GM11168 (cell line): ENCODE measurements at regions not wholly inside any gene's neighbourhood (a gene's known extent, or its start where the extent isn't known, plus 50 kb on each side); places are given as distances from the start of the nearest gene placed in this dataset.

Source experiments
- in situ Hi-C: fragments of 300-500 bp; cut with MboI; formaldehyde crosslinking; loops from one replicate; pipeline ENCODE4 v1.12.0; 2022; ENCODE audit warnings: low sequenced_read_pairs; ENCODE audit not compliant: unreplicated experiment

GRCh38 chr9:1457460-1457859 is 407.3 kb downstream of the DMRT2 start:
- in situ Hi-C loops = loop anchor here (10.0 to 25.0 kb wide), 2 partner anchors 147 to 380 kb away; no protein-coding TSS in a partner anchor

GRCh38 chr9:1458503-1458902 is 408.3 kb downstream of the DMRT2 start:
- in situ Hi-C loops = loop anchor here (10.0 to 25.0 kb wide), 2 partner anchors 146 to 379 kb away; no protein-coding TSS in a partner anchor

GRCh38 chr9:1460143-1460769 is 410.1 kb downstream of the DMRT2 start:
- in situ Hi-C loops = loop anchor here (25.0 kb wide), 1 partner anchor 377 kb away; no protein-coding TSS in a partner anchor

GRCh38 chr9:1461812-1462211 is 411.7 kb downstream of the DMRT2 start:
- in situ Hi-C loops = loop anchor here (25.0 kb wide), 1 partner anchor 375 kb away; no protein-coding TSS in a partner anchor

GRCh38 chr9:1462626-1463308 is 412.6 kb downstream of the DMRT2 start:
- in situ Hi-C loops = loop anchor here (25.0 kb wide), 1 partner anchor 375 kb away; no protein-coding TSS in a partner anchor

GRCh38 chr9:1469996-1470395 is 419.8 kb downstream of the DMRT2 start:
- in situ Hi-C loops = loop anchor here (25.0 kb wide), 1 partner anchor 367 kb away; no protein-coding TSS in a partner anchor

GRCh38 chr9:1473956-1474634 is 423.9 kb downstream of the DMRT2 start:
- in situ Hi-C loops = loop anchor here (25.0 kb wide), 1 partner anchor 363 kb away; no protein-coding TSS in a partner anchor

- in situ Hi-C loops = loop anchor here (25.0 kb wide), 1 partner anchor 363 kb away; no protein-coding TSS in a partner anchor
Observed at GRCh38 chr9:1474671-1475070, 424.5 kb downstream of the DMRT2 start.

GRCh38 chr9:1490341-1491232 is 440.4 kb downstream of the DMRT2 start:
- in situ Hi-C loops = no loop called here

- in situ Hi-C loops = no loop called here
Observed at GRCh38 chr9:1492156-1492555, 442.0 kb downstream of the DMRT2 start.

GRCh38 chr9:1495282-1496030 is 445.3 kb downstream of the DMRT2 start:
- in situ Hi-C loops = no loop called here

GRCh38 chr9:1505489-1505888 is 455.3 kb downstream of the DMRT2 start:
- in situ Hi-C loops = no loop called here

- in situ Hi-C loops = no loop called here
Observed at GRCh38 chr9:1510712-1511111, 460.6 kb downstream of the DMRT2 start.

GRCh38 chr9:1513105-1513504 is 462.9 kb downstream of the DMRT2 start:
- in situ Hi-C loops = no loop called here

GRCh38 chr9:1514250-1514649 is 464.1 kb downstream of the DMRT2 start:
- in situ Hi-C loops = no loop called here

GRCh38 chr9:1514776-1515363 is 464.7 kb downstream of the DMRT2 start:
- in situ Hi-C loops = no loop called here

- in situ Hi-C loops = no loop called here
Observed at GRCh38 chr9:1515557-1515956, 465.4 kb downstream of the DMRT2 start.

- in situ Hi-C loops = no loop called here
Observed at GRCh38 chr9:1521547-1521946, 471.4 kb downstream of the DMRT2 start.
